ENCODE measurements at regions not wholly inside any gene's neighbourhood (a gene's known extent, or its start where the extent isn't known, plus 50 kb on each side); places are given as distances from the start of the nearest gene placed in this dataset.

DNA sequence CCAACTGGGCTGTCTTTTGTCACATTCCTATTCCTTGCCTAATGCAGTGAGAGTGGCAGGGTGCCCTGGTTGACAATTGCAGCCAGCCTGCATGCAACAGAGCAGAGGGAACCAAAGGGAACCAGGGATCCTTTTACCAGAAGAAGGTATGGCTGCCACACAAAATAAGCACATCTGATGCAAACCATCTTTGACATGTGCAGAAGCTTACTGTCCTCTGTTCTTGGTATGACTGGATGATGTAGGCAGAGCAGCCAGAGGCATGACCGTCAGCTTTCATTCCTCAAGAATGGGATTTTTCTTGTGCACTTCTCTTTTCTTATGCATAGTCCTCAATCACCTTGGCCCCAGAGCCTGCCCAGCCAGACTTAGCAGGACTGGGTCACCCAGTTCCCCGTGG lies 116.1 kb downstream of the UQCRFS1 start:
- DNase-seq (ENCODE audit: low read depth) = no peak

- no peak for DNase-seq (ENCODE audit: low read depth)
Observed at GRCh38 chr19:29093553-29093908, 119.4 kb downstream of the UQCRFS1 start.

DNA sequence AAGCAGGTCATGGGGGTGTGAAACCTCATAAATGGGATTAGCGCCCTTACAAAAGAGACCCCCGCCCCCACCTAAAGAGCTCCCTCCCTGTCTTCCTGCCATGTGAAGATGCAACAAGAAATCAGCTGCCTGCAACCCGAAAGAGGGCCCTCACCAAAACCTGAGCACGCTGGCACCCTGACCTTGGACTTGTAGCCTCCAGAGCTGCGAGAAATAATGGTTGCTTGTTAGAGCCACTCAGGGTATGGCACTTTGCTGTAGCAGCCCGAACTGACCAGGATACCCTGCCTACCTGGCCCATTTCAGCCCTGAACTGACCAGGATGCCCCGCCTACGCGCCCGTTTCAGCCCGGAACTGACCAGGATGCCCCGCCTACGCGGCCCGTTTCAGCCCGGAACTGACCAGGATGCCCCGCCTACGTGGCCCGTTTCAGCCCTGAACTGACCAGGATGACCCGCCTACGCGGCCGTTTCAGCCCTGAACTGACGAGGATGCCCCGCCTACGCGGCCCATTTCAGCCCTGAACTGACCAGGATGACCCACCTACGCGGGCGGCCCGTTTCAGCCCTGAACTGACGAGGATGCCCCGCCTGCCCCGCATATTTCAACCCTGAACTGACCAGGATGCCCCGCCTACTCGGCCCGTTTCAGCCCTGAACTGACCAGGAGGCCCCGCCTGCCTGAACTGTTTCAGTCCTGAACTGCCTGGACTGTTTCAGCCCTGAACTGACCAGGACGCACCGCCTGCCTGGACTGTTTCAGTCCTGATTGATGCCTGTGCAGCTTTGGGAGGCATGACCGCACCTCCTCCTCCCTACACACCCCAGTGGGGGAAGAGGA lies 120.0 kb downstream of the UQCRFS1 start:
- no peak for DNase-seq (ENCODE audit: low read depth)

DNA sequence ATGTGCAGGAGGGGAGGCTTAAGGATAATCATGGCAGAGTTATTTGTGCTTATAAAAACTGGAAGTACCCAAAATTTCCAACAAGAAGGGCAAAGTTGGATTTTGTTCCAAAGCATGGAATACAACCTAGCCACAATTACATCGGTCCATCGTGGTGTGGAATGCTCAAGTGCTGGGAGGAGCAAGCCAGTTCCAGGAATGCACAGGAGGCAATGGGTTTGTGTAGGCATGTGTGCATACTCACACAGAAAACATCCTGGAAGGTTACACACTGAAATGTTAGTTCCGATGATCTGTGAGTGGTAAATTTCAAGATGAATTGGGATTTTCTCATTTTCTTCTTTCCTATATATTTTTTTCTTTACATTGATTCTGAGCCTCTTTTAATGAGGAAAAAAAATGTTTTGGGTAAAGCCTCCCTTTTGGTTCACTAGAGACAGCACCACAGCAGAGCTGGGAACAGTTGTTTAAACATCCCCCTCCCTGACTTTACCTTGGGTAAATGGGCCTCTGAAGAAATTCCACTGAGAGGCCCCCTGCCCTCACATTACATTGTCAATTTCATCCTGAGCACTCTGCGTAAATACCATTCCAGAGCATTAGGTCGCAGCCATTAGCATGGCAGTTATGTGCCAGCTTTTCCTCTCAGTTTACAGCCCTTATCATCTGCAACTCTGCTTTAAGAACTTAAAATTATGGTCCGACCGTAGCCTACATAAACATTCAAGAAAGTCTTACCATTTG lies 122.0 kb downstream of the UQCRFS1 start:
- no peak for DNase-seq (ENCODE audit: low read depth)

DNA sequence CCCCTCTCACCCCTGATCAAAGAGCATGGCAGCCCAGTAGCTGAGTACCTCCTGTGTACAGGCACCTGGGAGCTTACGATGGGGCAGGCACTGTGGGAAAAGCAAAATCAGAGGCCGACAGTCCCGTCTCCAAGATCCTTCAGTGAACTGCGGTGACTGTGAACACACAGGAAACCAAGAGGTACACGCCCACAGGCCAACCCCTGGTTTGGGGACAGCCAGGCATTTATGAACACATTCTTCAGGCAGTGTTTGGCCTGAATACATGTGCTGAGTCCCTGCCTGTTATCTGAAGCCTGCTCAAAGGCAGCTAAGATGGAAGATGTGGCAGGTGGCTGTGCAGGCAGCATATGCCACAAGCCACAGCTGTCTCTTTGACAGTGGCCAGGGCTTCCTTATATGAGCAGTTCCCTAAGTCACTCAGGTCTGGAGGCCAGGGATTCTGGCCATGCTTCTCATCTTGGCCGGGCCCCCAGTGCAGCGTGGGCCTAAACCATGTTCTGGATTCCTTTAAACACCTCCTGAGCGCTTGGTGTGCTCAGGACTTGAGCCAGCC lies 123.6 kb downstream of the UQCRFS1 start:
- no peak for DNase-seq (ENCODE audit: low read depth)

- no peak for DNase-seq (ENCODE audit: low read depth)
Observed at GRCh38 chr19:29088761-29089160, 124.2 kb downstream of the UQCRFS1 start.

- no peak for DNase-seq (ENCODE audit: low read depth)
Observed at GRCh38 chr19:29086646-29087045, 126.3 kb downstream of the UQCRFS1 start.

GRCh38 chr19:29086182-29086581 lies 126.8 kb downstream of the UQCRFS1 start:
- no peak for DNase-seq (ENCODE audit: low read depth)

- DNase-seq (ENCODE audit: low read depth) = no peak
Observed at GRCh38 chr19:29085630-29086029, 127.3 kb downstream of the UQCRFS1 start.

DNA sequence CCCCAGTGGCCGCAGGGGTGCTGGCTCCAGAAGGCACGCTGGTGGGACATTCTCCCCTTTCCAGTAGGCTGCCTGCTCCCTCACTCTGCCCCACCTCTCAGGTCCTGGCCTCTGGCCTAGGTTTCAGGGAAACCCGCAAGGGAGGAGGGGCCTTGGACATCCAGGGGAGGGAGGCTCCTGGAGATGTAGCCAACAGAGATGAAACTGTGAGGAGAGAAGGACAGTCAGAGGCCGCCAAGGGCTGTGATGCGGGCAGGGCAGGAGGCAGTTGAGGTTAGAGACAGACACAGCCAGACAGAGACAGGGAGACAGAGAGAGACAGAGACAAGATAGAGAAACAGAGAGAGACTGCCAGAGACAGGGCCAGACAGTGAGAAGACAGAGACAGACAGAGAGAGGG lies 127.7 kb downstream of the UQCRFS1 start:
- DNase-seq (ENCODE audit: low read depth) = no peak

- no peak for DNase-seq (ENCODE audit: low read depth)
Observed at GRCh38 chr19:29084266-29084665, 128.7 kb downstream of the UQCRFS1 start.

DNA sequence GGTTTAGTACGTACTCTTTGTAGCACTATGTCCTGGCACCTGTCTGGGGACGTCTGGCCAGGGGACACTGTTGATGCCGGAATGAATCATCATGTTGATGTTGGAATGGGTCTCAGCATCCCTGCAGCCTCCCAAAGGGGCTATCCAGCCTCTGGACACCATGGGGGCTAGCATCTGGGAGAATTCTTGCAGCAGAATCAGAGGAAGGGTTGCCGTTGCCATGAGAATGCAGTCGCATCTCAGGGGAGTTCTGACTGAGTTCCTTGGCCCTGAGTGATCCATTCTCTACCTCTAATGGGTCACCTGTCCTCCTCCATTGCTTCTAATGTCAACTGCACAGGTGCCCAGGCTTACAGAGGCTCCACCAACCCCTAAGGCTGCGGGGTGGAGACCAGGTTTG lies 129.1 kb downstream of the UQCRFS1 start:
- no peak for DNase-seq (ENCODE audit: low read depth)

DNA sequence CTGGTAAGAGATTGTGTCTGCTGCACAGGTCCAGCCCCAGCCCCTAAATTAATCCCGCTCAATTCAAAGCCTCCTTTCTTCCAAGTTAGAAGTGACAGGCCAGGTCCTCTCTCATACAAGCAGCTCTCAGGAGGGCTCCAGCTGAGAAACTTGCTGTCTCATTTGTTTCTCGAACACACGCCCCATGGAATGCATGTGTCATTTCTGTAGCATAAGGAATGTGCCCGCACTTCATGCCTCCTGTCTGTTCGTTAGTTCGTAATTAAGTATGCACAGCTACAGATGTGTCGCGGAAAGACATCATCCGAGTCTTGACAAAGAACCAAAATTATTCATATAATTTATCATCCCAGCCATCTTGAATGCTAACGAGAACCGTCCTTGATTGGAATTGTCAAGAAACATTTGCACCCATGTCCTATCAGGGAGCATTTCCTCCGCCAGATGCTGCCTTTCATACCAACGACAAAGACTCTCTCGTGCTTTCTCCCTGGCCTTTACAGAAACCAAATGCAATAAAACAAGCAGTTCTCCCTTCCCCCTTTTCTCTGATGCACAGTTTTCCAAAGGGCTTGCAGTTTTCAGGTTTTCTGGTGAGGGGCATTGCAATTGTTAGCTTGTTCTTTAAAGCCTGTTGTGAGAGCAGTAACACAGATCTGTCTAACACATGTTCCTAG lies 133.5 kb downstream of the UQCRFS1 start:
- no peak for DNase-seq (ENCODE audit: low read depth)

DNA sequence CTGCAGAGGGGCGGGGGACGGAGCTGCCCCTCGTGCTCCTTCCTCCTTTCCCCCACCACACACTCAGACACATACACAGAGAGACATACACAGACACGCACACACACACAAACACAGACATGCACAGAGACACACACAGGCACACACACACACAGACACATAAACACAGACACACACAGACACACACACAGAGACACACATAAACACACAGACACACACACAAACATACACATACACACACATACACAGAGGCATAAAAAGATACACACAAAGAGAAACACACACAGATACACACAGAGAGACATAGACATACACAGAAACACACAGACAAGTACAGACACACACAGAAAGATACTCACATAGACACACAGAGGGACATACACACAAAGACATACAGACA lies 136.0 kb downstream of the UQCRFS1 start:
- no peak for DNase-seq (ENCODE audit: low read depth)

DNA sequence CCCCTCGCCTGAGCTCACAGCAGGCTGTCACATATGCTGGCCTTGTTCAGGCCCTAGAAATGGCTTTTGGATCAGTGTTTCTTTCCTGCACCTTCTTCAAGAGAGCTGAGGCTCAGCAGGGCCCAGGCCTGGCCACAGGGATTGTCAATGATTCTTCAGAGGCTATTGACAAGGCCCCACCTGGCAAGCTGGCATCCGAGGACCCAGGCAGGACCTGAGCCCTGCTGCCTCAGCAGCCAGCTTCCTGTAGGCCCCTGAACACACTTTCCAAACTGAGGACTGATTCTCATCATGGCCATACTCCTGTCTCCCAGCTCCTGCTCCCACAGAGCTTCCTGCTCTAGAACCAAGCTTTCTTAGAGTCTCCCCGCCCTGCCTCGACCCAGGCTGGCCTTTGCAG lies 136.8 kb downstream of the UQCRFS1 start:
- DNase-seq (ENCODE audit: low read depth) = no peak

DNA sequence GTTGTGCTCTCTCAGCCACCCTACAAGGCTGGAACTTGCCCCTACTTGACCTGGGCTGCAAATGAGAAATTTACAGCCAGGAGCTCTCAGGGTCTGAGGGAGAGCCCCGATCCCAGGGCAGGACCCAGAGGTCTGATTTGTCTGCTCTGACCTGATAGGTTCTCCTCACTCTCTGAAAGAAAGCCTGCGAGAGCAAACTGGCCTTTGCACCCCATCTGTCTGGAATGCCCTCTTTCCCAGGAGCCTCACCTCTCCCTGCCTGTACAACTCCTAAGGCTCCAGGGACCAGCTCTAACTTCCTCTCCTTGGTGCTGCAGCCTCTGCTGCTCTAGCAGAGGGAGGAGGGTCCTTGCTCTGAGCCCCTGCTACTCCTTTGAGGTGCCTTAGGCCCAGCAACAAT lies 137.8 kb downstream of the UQCRFS1 start:
- DNase-seq (ENCODE audit: low read depth) = no peak

DNA sequence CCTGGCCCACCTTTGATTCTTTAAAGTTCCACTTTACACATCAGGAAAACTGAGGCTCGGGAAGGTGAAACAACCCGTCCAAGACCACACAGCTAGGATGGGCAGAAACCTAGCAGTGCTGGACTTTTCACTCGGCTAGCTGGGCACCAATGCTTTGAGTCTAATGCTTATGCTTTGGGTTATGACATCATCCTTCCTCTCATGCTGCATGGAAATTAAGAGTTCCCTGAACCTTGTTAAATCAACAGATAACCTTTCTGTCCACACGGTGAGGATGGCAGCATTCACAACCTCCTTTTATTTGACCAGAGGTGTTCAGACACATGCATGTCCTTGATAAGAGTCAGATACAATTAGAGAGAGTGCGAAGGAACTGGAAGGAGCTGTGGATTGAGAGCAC lies 138.4 kb downstream of the UQCRFS1 start:
- DNase-seq (ENCODE audit: low read depth) = no peak

DNA sequence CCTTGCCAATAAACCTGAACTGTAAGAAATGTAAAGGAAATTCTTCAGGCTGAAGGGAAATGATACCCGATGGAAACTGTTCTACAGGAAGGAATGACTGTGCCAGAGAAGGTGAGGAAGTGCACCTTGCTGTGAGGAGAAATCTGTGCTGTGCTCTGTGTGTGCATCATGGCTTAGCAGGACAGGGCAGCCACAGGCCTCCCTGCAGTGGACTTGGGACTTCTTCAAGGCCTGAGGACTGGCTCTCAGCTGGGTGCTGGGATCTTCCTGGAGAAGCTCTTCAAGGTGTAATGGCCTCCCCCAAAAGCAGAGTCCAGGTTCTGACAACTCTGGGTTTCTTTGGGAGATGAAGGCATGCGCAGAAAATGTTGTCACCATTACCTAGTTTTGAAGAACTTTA lies 145.1 kb downstream of the UQCRFS1 start:
- no peak for DNase-seq (ENCODE audit: low read depth)

DNA sequence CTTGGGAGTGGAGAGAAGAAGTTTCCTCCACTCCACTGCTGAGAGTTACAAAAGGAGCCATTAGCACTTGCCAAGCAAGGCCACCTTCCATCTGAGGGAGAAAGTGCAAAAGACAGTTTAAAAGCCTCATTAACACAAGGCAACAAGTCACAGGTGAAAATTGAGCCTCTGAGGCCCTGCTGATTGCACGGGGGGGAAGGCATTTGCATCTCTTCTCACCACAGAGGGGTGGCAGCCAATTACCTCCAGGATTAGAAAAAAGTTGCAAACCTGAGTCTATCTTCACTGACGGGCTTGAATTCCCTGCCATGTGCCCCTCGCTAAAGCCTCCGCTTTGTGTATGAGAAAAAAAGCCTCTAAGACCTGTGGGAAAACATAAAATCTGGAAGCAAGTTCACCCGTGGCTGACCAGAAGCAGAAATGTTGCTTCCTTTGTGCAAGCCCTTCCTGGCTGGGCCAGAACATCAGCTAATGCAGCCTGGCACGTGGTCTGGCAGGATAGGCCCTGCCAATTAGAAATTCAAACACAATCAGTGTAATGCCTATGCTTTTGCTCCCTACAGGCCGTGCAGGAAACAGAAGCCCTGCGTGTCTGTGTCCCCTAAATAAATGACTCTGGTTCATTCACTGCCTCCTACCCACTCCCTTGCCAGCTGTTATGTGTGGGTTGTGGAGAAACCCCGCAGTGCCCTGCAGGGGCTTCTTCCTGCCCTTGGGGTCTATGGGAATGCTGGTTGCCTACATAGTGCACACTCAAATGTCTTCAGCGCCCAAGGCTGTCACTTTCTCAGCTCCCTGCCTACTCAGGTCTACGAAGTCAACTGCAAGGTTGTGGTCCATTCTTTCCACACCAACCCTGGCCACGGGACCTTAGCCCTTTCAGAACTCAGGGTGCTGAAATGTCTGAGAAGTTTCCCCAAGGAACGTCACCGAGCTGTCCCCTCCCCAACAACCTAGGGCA lies 150.2 kb downstream of the UQCRFS1 start:
- no peak for DNase-seq (ENCODE audit: low read depth)

DNA sequence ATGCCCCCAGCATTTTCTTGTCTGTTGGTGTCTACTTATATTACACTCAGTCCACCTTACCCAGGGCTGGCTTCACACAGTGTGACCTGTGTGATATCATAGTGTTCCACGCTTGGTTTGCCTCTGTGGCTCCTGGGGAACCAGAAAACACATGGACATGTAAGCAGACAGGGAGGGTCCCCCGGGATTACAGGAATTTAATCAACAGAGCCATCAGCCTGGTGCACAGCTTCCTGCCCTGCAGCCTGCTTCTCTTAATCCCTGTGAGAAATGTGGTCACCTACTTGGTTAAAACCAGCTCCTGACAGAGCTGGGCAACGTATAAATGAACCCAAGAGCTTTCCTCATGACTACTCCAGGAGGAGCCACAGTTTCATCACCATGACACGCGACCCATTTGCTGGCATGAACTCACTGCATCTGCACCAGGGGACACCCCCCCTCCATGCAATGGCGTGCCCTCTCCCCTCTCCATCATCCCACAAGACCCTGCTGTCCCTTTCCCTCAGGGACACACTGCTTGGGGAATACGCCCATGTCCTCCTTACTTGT lies 152.1 kb downstream of the UQCRFS1 start:
- no peak for DNase-seq (ENCODE audit: low read depth)

- DNase-seq (ENCODE audit: low read depth) = no peak
Observed at GRCh38 chr19:29056535-29056934, 156.4 kb downstream of the UQCRFS1 start.

Data from activated T-helper 1 cell treated with Interleukin-2 at 50 U/mL for 16 hours (primary cell).